Smooth muscle cell (in vitro differentiated cells): ENCODE measurements at regions not wholly inside any gene's neighbourhood (a gene's known extent, or its start where the extent isn't known, plus 50 kb on each side); places are given as distances from the start of the nearest gene placed in this dataset.

Source experiments
- DNase-seq: peaks from one replicate; lab custom pipeline; 2025; ENCODE audit not compliant: unreplicated experiment; lab: John Stamatoyannopoulos, UW
- H2AFZ ChIP-seq: fragments of 200-600 bp; sonication (generic); 2 replicates; pipeline ENCODE4 v1.6.0; 2016; ENCODE audit warnings: antibody characterized with exemption, low read depth, mild to moderate bottlenecking
- H3F3A ChIP-seq: fragments of 200-600 bp; sonication (generic); 2 replicates; pipeline ENCODE4 v1.6.0; 2017; ENCODE audit warnings: antibody characterized with exemption, low read depth
- H3K27ac ChIP-seq: fragments of 200-600 bp; sonication (generic); 2 replicates; pipeline ENCODE4 v1.5.1; 2016; ENCODE audit warnings: low read depth, mild to moderate bottlenecking
- H3K27me3 ChIP-seq: fragments of 200-600 bp; sonication (generic); 2 replicates; pipeline ENCODE4 v1.6.1; 2016; ENCODE audit warnings: low read depth, mild to moderate bottlenecking
- H3K36me3 ChIP-seq: fragments of 200-600 bp; sonication (generic); 2 replicates; pipeline ENCODE4 v1.5.1; 2016; ENCODE audit warnings: low read depth
- H3K4me1 ChIP-seq: fragments of 200-600 bp; sonication (generic); 2 replicates; pipeline ENCODE4 v1.5.1; 2016; ENCODE audit warnings: low read depth
- H3K4me2 ChIP-seq: fragments of 200-600 bp; sonication (generic); 2 replicates; pipeline ENCODE4 v1.6.0; 2016; ENCODE audit warnings: mild to moderate bottlenecking
- H3K4me3 ChIP-seq: fragments of 200-600 bp; sonication (generic); 2 replicates; pipeline ENCODE4 v1.5.1; 2016; ENCODE audit warnings: mild to moderate bottlenecking
- H3K79me2 ChIP-seq: fragments of 200-600 bp; sonication (generic); 2 replicates; pipeline ENCODE4 v1.6.0; 2016; ENCODE audit warnings: low read depth, mild to moderate bottlenecking
- H3K9ac ChIP-seq: fragments of 200-600 bp; sonication (generic); 2 replicates; pipeline ENCODE4 v1.6.0; 2016; ENCODE audit warnings: low read depth
- H3K9me3 ChIP-seq: fragments of 200-600 bp; sonication (generic); replicated peaks from 2 replicates; pipeline ENCODE4 v1.5.1; 2016; ENCODE audit warnings: low read depth
- H4K20me1 ChIP-seq: fragments of 200-600 bp; sonication (generic); 2 replicates; pipeline ENCODE4 v1.6.0; 2016; ENCODE audit warnings: low read depth
- CTCF ChIP-seq: fragments of 200-600 bp; sonication (generic); IDR thresholded peaks from 2 replicates; pipeline ENCODE4 v1.5.1; 2017; ENCODE audit warnings: borderline replicate concordance, mild to moderate bottlenecking, antibody characterized with exemption; ENCODE audit not compliant: insufficient read depth, poor library complexity, severe bottlenecking
- WGBS: methylation state at CpG from one replicate; pipeline ENCODE4 v1.1.7; 2016; ENCODE audit warnings: low lambda C conversion rate; 5-methylcytosine and 5-hydroxymethylcytosine counted together

DNA sequence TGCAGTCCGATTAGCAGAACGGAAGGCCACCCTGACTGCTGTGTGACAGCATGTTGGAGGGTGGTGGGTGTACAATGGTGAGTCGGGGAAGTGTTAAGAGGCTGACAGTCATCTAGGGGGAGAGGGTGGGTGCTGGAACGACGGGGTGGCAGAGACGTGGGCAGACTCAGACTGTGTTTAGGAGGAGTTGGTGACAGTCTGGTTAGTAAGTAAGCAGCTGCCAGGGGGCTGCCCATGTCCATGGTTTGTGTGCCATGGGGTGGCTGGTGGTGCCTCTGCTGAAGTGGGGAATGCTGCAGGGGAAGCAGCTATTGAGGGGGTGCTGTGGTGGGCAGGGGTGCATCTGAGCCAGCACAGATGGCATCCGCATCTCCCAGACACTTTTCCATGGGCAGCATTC, 51.3 kb upstream of the BOD1 start:
- Histone ChIP-seq H3K4me2 (no peak overlapping the region), H3K27me3 (no peaks in the 10 kb centered on the region), H3K9ac (no peak overlapping the region), H3K9me3 (no peaks in the 10 kb centered on the region), H3K4me1 (peaks cover 6% of the 10 kb centered on the region), H3K79me2 (no peaks in the 10 kb centered on the region), H3F3A (no peaks in the 10 kb centered on the region), H3K4me3 (no peak overlapping the region), H2AFZ (no peak overlapping the region), H4K20me1 (no peaks in the 10 kb centered on the region), H3K27ac (no peak overlapping the region), H3K36me3 (no peaks in the 10 kb centered on the region)
- 90% methylated on average over 7 of the region's 7 CpGs for WGBS
- no peak for TF ChIP-seq CTCF
- no peak for DNase-seq

- 96% methylated on average over 2 of the region's 2 CpGs for WGBS
- no peak for DNase-seq
- peaks cover 6% of the 10 kb centered on the region for H3K4me1 ChIP-seq
Observed at GRCh38 chr5:173668245-173668800, 51.9 kb upstream of the BOD1 start.

DNA sequence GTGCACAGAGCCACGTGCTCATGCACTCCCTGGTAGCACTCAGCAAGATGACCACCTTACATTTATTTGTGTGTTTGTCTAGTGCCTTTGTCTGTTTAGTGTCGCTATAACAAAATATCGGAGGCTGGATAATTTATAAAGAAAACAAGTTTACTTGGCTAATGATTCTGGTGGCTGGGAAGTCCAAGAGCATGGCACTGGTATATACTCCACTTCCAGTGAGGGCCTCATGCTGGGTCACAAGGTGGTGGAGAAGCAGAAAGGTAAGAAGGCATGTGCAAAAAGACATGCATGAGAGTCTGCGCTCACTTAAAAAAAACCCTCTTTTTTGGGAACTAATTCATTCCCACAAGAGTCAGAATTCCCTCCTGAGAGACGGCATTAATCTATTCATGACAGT, 52.5 kb upstream of the BOD1 start:
- Histone ChIP-seq H3K27me3 (no peaks in the 10 kb centered on the region), H3F3A (no peaks in the 10 kb centered on the region), H3K27ac (no peak overlapping the region), H4K20me1 (no peaks in the 10 kb centered on the region), H3K9ac (no peak overlapping the region), H3K9me3 (no peaks in the 10 kb centered on the region), H3K4me1 (peaks cover 6% of the 10 kb centered on the region), H3K79me2 (no peaks in the 10 kb centered on the region), H3K4me2 (no peak overlapping the region), H3K4me3 (no peak overlapping the region), H3K36me3 (no peaks in the 10 kb centered on the region), H2AFZ (no peak overlapping the region)
- DNase-seq, result no peak
- 91% methylated on average over 5 of the region's 5 CpGs for WGBS
- TF ChIP-seq CTCF, result no peak

More at GRCh38 chr5:173668245-173668800, 51.9 kb upstream of the BOD1 start:
- no peak overlapping the region for H3K27ac ChIP-seq
- no peak overlapping the region for H3K4me3 ChIP-seq
- H2AFZ ChIP-seq, result no peak overlapping the region
- H3F3A ChIP-seq, result no peaks in the 10 kb centered on the region
- H3K36me3 ChIP-seq, result no peaks in the 10 kb centered on the region
- H3K79me2 ChIP-seq, result no peaks in the 10 kb centered on the region
- no peak overlapping the region for H3K4me2 ChIP-seq
- H4K20me1 ChIP-seq, result no peaks in the 10 kb centered on the region
- no peaks in the 10 kb centered on the region for H3K9me3 ChIP-seq
- H3K9ac ChIP-seq, result no peak overlapping the region
- H3K27me3 ChIP-seq, result no peaks in the 10 kb centered on the region
- no peak for TF ChIP-seq CTCF

DNA sequence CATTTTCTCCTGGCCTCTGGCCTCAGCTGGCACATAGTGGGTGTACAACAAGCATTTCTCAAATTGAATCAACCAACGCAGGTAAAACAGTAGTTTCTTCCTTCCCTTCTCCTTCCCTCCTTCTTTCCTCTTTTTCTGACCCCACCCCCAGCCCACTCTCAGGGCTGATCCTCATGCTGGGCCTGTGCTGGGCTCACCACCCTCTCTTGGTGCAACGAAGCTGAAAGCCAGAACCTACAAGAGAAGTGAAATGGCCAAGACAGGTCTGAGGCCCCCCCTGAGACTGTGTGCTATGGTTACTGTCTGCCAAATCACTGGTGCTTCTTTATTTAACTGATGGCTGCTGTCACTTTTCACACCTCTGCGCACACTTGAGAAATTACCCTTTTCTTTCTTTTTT, 53.0 kb upstream of the BOD1 start:
- H2AFZ ChIP-seq, result no peak overlapping the region
- no peaks in the 10 kb centered on the region for H3K27me3 ChIP-seq
- H3K9ac ChIP-seq, result no peak overlapping the region
- WGBS, result 71% methylated on average over 3 of the region's 3 CpGs
- no peaks in the 10 kb centered on the region for H3K79me2 ChIP-seq
- H3K27ac ChIP-seq, result no peak overlapping the region
- H3K36me3 ChIP-seq, result no peaks in the 10 kb centered on the region
- no peak for DNase-seq
- H4K20me1 ChIP-seq, result no peaks in the 10 kb centered on the region
- H3F3A ChIP-seq, result no peaks in the 10 kb centered on the region
- H3K4me2 ChIP-seq, result no peak overlapping the region
- H3K9me3 ChIP-seq, result no peaks in the 10 kb centered on the region
- no peak overlapping the region for H3K4me3 ChIP-seq
- H3K4me1 ChIP-seq, result peaks cover 6% of the 10 kb centered on the region
- no peak for TF ChIP-seq CTCF
